Uterus (tissue), 2 donors: ENCODE measurements at regions not wholly inside any gene's neighbourhood (a gene's known extent, or its start where the extent isn't known, plus 50 kb on each side); places are given as distances from the start of the nearest gene placed in this dataset.

Source experiments
- POLR2A ChIP-seq, 2 donors: fragments of 450-650 bp; IDR thresholded peaks; one replicate each; pipeline ENCODE4 v1.6.1; 2016; ENCODE audit warnings: antibody characterized with exemption in 2 of 2, mild to moderate bottlenecking in 1 of 2, moderate library complexity in 1 of 2
- TF ChIP-seq, protein P1 (sequence below), 4 experiments: fragments of 200-600 bp in 2 of 4; fragments of 450-650 bp in 2 of 4; sonication (generic) in 2 of 4; IDR thresholded peaks; one replicate each; pipeline ENCODE4 v1.5.1; 2016 to 2019; ENCODE audit warnings: antibody characterized with exemption in 4 of 4, mild to moderate bottlenecking in 2 of 4, moderate library complexity in 1 of 4

- TF ChIP-seq, protein P1, sequence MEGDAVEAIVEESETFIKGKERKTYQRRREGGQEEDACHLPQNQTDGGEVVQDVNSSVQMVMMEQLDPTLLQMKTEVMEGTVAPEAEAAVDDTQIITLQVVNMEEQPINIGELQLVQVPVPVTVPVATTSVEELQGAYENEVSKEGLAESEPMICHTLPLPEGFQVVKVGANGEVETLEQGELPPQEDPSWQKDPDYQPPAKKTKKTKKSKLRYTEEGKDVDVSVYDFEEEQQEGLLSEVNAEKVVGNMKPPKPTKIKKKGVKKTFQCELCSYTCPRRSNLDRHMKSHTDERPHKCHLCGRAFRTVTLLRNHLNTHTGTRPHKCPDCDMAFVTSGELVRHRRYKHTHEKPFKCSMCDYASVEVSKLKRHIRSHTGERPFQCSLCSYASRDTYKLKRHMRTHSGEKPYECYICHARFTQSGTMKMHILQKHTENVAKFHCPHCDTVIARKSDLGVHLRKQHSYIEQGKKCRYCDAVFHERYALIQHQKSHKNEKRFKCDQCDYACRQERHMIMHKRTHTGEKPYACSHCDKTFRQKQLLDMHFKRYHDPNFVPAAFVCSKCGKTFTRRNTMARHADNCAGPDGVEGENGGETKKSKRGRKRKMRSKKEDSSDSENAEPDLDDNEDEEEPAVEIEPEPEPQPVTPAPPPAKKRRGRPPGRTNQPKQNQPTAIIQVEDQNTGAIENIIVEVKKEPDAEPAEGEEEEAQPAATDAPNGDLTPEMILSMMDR (IDR thresholded peaks at IDR 0.05) = no peak
- TF ChIP-seq POLR2A (IDR thresholded peaks at IDR 0.05) = no peak
Measured at GRCh38 chr14:46063872-46064271, 587.7 kb downstream of the RPL10L start.
